Lower leg skin (tissue), 4 donors: ENCODE measurements at regions not wholly inside any gene's neighbourhood (a gene's known extent, or its start where the extent isn't known, plus 50 kb on each side); places are given as distances from the start of the nearest gene placed in this dataset.
A peak's percentile ranks its signal among the peaks of the same experiment; 100 is the strongest.

Source experiments
- DNase-seq, 2 donors: peaks; one replicate each; pipeline ENCODE4 v3.0.0-alpha.2; 2019; ENCODE audit warnings: low spot score in 2 of 2
- H3K4me3 ChIP-seq: fragments of 200-600 bp; sonication (generic); 2 replicates; pipeline ENCODE4 v1.5.1; 2017; ENCODE audit warnings: mild to moderate bottlenecking, low read depth; ENCODE audit not compliant: poor library complexity, severe bottlenecking
- CTCF ChIP-seq, 3 donors: fragments of 450-650 bp; IDR thresholded peaks; one replicate each; pipeline ENCODE4 v1.5.1; 2016; ENCODE audit warnings: antibody characterized with exemption in 3 of 3, mild to moderate bottlenecking in 3 of 3, moderate library complexity in 2 of 3
- POLR2A ChIP-seq, 2 donors: fragments of 450-650 bp; IDR thresholded peaks; one replicate each; pipeline ENCODE4 v1.6.1; 2016 to 2017; ENCODE audit warnings: antibody characterized with exemption in 2 of 2, mild to moderate bottlenecking in 1 of 2, moderate library complexity in 1 of 2
- WGBS, 2 donors: methylation state at CpG; one replicate each; pipeline ENCODE4 v1.1.5; 2018; 5-methylcytosine and 5-hydroxymethylcytosine counted together
- intact Hi-C: fragments of 100-400 bp; cut with DNase I; formaldehyde crosslinking; loops from one replicate; pipeline ENCODE4 v1.15.0; 2023; ENCODE audit warnings: low total_unique reads

- no peak for TF ChIP-seq POLR2A (IDR thresholded peaks at IDR 0.05)
- TF ChIP-seq CTCF (IDR thresholded peaks at IDR 0.05), result no peak
- no peak overlapping the region for H3K4me3 ChIP-seq
- DNase-seq, result no peak
- intact Hi-C loops, result no loop called here
- 70% methylated on average over 7 of the region's 7 CpGs for WGBS, 2 donors
These were observed 69.6 kb upstream of the RIOK3 start for GRCh38 chr18:23383494-23383893.

GRCh38 chr18:23384778-23385736 is 68.0 kb upstream of the RIOK3 start:
- intact Hi-C loops, result no loop called here
- TF ChIP-seq POLR2A (IDR thresholded peaks at IDR 0.05) (no peak), CTCF (IDR thresholded peaks at IDR 0.05) (no peak)
- WGBS, 2 donors, result 85 to 86% methylated on average over 13 of the region's 13 CpGs
- H3K4me3 ChIP-seq, result no peak overlapping the region
- DNase-seq, result peak in 1 of 2 donors; percentile 62

GRCh38 chr18:23386317-23386716 is 66.8 kb upstream of the RIOK3 start:
- no peak for TF ChIP-seq POLR2A (IDR thresholded peaks at IDR 0.05)
- no peak for TF ChIP-seq CTCF (IDR thresholded peaks at IDR 0.05)
- DNase-seq, result peak in 1 of 2 donors; percentile 32
- intact Hi-C loops, result no loop called here
- no peak overlapping the region for H3K4me3 ChIP-seq
- 89 to 91% methylated on average over 3 of the region's 3 CpGs for WGBS, 2 donors

- no peak for TF ChIP-seq POLR2A (IDR thresholded peaks at IDR 0.05)
- TF ChIP-seq CTCF (IDR thresholded peaks at IDR 0.05), result no peak
- DNase-seq, result no peak
- intact Hi-C loops, result no loop called here
- no peak overlapping the region for H3K4me3 ChIP-seq
- WGBS, 2 donors, result 69 to 85% methylated on average over 4 of the region's 4 CpGs
These were observed 65.8 kb upstream of the RIOK3 start for GRCh38 chr18:23387265-23387664.

GRCh38 chr18:23388357-23388756 is 64.7 kb upstream of the RIOK3 start:
- DNase-seq, result no peak
- WGBS, 2 donors, result 91 to 97% methylated on average over 4 of the region's 4 CpGs
- TF ChIP-seq CTCF (IDR thresholded peaks at IDR 0.05) (no peak), POLR2A (IDR thresholded peaks at IDR 0.05) (no peak)
- H3K4me3 ChIP-seq, result no peak overlapping the region
- intact Hi-C loops, result no loop called here
